KOPT-K1 (cell line): ENCODE measurements at regions not wholly inside any gene's neighbourhood (a gene's known extent, or its start where the extent isn't known, plus 50 kb on each side); places are given as distances from the start of the nearest gene placed in this dataset.
"Not testable (repeated sequence)": the region's sequence is repeated elsewhere in the genome, so short reads cannot be mapped to it uniquely, and the experiment has no call there.

ENCODE experiments used
- H3K27ac ChIP-seq: fragments of 200-600 bp; sonication (generic); 2 replicates; pipeline ENCODE4 v1.5.1; 2016; ENCODE audit warnings: antibody characterized with exemption, mild to moderate bottlenecking, low read depth, low read length; ENCODE audit not compliant: poor library complexity, severe bottlenecking
- H3K36me3 ChIP-seq: fragments of 200-600 bp; sonication (generic); 2 replicates; pipeline ENCODE4 v1.5.1; 2017; ENCODE audit warnings: antibody characterized with exemption, mild to moderate bottlenecking, low read length, moderate library complexity; ENCODE audit not compliant: insufficient read depth
- H3K9me3 ChIP-seq: fragments of 200-600 bp; sonication (generic); 2 replicates; pipeline ENCODE4 v1.5.1; 2017; ENCODE audit warnings: antibody characterized with exemption, low read length, mild to moderate bottlenecking; ENCODE audit not compliant: insufficient read depth, poor library complexity, severe bottlenecking

DNA sequence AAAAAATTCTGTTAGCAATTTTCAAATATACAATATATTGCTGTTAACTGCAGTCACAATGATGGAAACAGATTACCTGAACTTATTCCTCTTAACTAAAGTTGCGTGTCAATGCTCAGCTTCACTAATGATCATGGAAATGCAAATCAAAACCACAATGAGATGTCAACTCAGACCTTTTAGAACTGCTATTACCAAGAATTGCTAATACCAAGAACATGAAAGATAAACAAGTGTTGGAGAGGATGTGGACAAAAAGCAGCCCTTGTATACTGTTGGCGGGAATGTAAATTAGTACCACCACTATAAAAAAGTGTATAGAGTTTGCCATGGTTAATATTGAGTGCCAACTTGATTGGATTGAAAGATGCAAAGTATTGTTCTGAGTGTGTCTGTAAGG, 1409.7 kb upstream of the CDH18 start:
- no peak overlapping the region for H3K27ac ChIP-seq
- no peaks in the 10 kb centered on the region for H3K9me3 ChIP-seq
- no peaks in the 10 kb centered on the region for H3K36me3 ChIP-seq

DNA sequence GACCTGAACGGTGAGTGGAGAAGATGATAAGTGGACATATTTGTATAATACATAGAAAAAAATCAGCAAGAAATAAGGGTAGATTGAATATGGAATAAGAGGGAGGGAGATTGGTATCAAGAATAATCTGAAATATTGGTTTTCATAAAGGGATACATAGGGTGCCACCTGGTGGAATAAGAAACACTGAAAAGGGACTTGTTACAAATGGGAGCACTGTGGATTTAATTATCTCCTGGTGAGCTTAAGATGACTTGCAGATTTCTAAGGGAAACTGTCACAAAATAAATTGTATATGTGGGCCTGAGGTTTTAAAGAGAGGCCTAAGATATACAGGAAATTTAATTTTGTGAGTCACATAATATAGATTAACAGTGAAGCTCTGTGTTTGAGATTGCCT, 1403.5 kb upstream of the CDH18 start:
- no peaks in the 10 kb centered on the region for H3K36me3 ChIP-seq
- H3K27ac ChIP-seq = no peak overlapping the region
- no peaks in the 10 kb centered on the region for H3K9me3 ChIP-seq

DNA sequence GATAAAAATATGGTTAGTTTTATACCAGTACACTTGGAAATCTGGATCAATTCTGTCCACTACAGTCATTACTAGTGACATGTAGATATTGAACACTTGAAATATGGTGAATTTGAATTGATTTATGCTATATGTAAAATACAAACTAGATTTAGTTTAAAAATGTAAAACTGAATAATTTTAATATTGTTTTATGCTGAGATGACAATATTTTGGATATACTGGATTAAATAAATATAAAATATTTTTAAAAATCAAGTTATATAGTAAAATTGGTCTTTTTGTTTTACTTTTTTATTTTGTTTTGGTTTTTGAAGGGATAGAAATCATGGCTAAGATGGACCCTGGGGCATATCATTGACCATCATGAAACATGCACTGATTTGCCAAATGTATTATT, 1372.8 kb upstream of the CDH18 start:
- not testable (repeated sequence) for H3K36me3 ChIP-seq, H3K9me3 ChIP-seq, H3K27ac ChIP-seq

DNA sequence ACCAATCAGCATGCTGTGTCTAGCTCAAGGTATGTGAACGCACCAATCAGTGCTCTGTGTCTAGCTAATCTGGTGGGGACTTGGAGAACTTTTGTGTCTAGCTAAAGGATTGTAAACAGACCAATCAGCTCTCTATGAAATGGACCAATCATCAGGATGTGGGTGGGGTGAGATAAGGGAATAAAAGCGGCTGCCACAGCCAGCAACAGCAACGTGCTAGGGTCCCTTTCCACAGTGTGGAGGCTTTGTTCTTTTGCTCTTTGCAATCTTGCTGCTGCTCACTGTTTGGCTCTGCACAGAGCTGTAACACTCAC, 1353.9 kb upstream of the CDH18 start:
- H3K36me3 ChIP-seq, H3K27ac ChIP-seq, H3K9me3 ChIP-seq: not testable (repeated sequence)

DNA sequence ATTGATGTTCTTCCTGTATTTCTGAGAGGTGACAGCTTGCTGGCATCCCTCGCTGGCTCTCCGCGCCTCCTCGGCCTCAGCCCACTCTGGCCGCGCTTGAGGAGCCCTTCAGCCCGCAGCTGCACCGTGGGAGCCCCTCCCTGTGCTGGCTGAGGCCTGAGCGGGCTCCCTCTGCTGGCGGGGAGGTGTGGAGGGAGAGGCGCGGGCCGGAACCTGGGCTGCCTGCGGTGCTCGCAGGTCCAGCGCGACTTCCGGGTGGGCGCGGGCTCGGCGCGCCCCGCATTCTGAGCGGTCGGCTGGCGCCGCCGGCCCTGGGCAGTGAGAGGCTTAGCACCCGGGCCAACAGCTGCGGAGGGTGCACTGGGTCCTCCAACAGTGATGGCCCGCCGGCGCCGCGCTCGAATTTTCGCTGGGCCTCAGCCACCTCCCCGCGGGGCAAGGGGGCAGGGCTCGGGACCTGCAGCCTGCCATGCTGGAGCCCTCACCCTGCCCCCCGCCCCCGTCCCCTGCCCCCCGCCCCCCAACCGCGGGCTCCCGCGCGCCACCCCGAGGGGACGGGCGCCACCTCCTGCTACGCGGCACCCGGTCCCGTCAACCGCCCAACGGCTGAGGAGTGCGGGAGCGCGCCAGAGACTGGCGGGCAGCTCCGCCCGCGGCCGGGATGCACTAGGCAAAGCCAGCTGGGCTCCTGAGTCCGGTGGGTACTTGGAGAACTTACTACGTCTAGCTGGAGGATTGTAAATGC, 1353.4 kb upstream of the CDH18 start:
- H3K9me3 ChIP-seq, H3K36me3 ChIP-seq, H3K27ac ChIP-seq: not testable (repeated sequence)

DNA sequence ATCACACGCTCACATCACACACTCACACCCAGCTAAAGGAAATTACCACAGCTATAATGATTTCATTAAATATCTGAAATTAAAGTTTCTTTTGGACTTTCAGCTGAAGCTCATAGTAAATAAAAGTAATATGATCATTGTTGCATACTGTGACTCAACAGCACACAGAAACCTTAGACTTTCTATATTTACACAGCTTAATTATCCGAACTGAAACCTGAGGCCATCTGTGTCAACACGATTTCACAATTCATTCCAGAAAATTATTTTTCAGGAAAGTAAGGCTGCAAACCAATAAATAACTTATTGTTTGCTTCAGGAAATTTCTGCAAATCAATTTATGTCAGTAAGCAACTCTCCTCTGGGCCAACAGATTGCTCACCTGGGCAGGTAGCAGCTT, 1352.2 kb upstream of the CDH18 start:
- not testable (repeated sequence) for H3K27ac ChIP-seq, H3K9me3 ChIP-seq, H3K36me3 ChIP-seq

DNA sequence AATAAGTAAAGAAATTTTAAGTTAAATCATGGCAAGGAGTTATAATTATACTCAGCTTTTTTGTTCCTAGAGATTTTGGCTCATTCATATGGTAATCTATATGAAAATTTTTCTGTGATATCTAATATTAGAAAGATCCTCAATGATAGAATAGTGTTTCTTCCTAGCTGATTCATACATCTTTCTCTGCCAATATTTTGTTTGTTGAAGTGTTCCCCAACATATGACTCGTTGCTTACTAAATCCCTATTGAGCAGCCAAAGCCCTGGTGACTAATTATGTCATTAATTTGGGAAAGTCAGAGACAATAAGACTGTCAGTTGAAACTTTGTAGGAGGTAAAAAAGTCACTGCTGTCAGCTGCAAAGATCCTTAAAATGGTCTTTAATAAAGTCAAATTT, 1348.5 kb upstream of the CDH18 start:
- H3K9me3 ChIP-seq, H3K36me3 ChIP-seq, H3K27ac ChIP-seq: not testable (repeated sequence)

DNA sequence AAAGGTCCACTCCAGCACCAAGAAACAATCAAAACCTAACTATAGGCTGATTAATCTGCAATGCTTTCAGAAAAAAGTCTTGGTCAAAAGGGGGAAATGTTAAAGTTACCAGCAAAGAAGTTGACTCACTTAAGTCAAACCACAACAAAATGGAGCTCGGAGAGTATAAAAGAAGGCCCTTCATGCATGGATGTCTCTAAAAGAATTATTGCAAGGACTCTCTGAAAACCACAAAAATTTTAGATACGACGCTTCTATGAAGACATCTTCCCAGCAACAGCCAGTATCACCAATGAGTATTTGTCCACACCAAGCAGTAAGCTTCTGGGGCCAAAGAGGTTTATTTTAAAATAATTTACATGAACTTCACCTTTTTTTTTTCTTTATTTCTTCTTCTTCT, 1327.4 kb upstream of the CDH18 start:
- H3K9me3 ChIP-seq, H3K27ac ChIP-seq, H3K36me3 ChIP-seq: not testable (repeated sequence)

DNA sequence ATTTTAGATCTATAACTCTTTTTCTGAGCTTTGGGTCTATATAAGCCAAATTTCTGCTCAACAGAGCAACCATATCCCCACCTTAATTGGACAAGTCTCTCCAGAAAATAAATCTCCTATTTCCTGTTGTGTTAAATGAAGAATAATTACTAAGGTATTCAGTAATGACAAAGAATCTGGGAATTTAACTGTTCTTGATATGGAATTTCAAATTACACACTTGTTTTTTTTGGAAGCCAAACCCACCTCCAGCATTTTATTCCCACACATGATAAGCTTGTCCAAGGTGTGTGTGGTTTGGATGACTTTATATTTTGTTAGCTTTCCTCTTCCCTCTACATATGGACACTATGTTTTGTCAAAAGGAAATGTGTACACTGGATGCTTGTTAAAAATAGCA, 1313.2 kb upstream of the CDH18 start:
- not testable (repeated sequence) for H3K36me3 ChIP-seq, H3K9me3 ChIP-seq, H3K27ac ChIP-seq

DNA sequence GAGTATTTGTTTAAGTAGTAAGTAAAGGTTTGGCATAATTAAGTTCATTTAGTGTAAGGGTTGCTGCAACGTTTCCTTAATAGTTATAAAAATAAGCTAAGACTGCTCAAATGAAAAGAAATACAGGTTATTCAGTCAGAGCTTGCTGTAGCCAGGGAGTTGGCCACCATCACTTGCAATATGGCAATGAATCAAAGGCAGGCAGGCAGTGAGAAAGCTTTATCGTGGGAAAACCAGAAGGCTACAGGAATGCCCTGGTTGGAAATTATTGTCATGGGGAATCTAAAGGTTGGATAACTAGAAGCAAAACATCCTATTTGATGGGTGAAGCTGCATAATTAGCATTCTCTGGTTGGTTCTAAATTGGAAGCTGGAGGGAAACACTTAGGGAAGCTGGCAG, 1286.4 kb upstream of the CDH18 start:
- H3K9me3 ChIP-seq, H3K36me3 ChIP-seq, H3K27ac ChIP-seq: not testable (repeated sequence)

DNA sequence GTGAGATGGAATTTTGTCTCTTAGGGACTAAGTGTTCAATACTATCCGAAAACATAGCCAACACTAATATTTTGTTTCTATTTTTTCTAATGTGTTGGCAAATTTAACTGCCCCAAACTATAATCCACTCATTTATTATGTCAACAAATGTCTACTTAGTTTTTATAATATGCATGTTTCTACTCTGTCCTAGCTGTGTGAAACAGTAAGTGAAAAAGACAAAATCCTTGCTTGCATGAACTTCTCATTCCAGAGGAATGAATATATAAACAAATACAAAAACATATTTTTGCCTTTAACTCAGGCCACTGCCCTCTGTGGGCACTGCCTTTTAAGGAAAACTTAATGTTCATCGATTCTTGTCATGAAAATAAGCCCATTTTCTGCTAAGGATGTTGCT, 1275.4 kb upstream of the CDH18 start:
- Histone ChIP-seq H3K27ac (no peak overlapping the region), H3K36me3 (no peaks in the 10 kb centered on the region), H3K9me3 (no peaks in the 10 kb centered on the region)

DNA sequence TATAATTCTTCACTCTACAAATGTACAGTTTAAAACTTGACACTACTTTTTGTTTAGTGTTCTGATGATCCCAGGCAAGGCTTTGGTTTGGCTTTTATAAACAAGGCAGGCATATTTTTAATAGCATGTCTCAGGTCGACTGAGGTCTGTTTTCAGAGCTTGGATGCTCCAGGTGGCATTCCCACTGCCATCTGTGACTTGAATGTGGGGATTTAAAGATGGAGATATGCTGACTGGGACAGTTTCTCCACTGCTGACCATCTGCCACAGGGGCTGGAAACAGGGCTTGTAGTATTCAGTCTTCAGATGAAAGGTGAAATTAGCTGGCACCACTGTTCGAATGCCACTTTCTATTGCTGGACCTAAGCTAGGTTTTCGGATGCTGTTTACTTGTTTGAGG, 1266.2 kb upstream of the CDH18 start:
- Histone ChIP-seq H3K9me3 (no peaks in the 10 kb centered on the region), H3K36me3 (no peaks in the 10 kb centered on the region), H3K27ac (no peak overlapping the region)

DNA sequence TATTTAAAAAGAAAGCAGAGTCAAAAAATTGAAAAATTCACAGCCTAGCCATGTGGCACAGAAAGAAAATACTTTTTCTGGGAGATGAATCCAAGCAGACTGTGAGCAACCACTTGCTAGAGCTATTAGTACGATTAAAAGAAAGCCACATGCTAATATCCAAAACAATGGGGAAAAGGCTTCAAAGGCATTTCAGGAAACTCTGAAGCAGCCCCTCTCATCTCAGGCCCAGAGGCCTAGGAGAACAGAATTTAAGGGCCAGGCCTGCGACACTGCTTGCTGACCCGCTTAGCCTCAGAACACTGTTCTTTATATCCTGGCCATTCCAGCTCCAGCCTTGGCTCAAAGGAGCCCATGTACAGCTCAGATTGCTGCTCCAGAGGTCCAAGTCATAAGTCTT, 1257.0 kb upstream of the CDH18 start:
- H3K36me3 ChIP-seq = no peaks in the 10 kb centered on the region
- no peak overlapping the region for H3K27ac ChIP-seq
- no peaks in the 10 kb centered on the region for H3K9me3 ChIP-seq

DNA sequence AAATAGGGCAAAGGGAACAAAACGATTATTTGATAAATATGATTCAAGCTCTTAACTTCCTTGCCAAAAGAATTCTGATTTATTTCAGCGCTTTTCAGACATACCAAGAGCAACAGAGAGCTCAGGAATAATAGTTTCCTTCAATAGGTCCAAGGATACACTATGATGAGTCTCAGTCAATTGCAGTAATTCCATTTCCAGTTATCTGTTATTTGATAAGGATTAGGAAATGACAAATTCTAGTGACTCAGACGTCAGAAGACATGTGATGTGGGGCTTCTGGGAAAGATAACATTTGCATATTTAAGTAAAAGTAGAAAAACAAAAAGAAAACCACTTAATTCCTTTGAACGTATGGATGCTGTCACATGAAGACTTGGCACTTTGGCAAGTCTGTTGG, 1250.8 kb upstream of the CDH18 start:
- Histone ChIP-seq H3K36me3 (no peaks in the 10 kb centered on the region), H3K27ac (no peak overlapping the region), H3K9me3 (no peaks in the 10 kb centered on the region)

DNA sequence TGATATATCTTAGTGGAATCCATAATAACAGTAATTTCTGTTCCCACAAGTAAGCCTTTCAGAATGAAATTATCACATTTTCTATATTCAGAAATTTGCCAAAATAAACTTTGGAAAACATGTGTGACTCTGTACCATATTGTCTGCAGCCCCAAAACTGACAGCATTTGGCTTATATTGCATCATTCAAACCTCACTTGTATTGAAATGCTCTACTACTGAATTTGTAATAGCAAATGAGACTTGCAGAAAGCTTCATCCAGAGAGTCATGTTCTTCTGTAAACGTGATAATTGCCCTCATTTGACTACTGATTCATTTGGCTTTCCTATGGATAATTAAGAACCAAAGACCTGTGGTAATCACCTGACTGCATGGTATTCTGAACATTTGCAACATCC, 1249.5 kb upstream of the CDH18 start:
- H3K27ac ChIP-seq = no peak overlapping the region

DNA sequence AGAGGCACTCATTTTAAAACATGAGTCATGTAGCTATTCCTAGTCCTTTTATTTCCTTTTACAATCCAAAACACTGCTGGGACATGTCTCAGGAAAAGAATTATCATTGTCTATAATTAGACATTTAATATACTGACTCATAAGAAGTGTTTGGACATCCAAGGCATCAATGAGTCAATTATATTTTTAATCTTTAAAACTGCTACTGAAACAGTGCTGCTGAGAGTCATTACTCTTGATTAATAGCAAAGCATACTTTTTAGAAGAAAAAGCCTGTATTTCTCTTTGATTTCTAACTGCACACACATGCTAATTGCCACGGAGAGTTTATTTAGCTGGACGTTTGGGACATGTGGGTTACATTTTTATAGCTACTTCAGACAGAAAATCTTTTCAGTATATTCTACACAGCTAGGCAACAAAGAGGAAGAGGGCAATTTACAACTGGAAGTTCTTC, 1249.0 kb upstream of the CDH18 start:
- no peak overlapping the region for H3K27ac ChIP-seq
- H3K36me3 ChIP-seq = no peaks in the 10 kb centered on the region
- H3K9me3 ChIP-seq = no peaks in the 10 kb centered on the region

More for the DNA sequence above, 1249.5 kb upstream of the CDH18 start:
- no peaks in the 10 kb centered on the region for H3K36me3 ChIP-seq
- no peaks in the 10 kb centered on the region for H3K9me3 ChIP-seq

DNA sequence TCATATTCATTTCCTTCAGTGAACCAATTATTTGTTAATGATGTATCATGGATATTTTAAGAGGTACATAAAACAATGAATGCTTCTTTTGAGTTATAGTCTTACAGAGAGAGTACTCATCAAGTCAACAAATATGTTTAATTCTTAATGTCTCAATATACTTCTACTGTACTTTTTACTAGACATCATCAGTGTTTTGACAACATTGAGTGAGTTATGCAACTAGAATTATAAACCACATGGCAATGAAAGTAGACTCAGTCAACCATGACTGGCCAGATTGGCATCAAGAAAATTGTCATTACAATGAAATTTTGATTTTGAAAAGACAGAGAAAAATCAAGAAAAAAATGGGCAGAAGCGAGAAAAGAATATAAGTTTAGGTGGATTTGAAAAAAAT, 1248.1 kb upstream of the CDH18 start:
- Histone ChIP-seq H3K27ac (no peak overlapping the region), H3K36me3 (no peaks in the 10 kb centered on the region), H3K9me3 (no peaks in the 10 kb centered on the region)
